Chondrocyte (in vitro differentiated cells): ENCODE measurements at regions not wholly inside any gene's neighbourhood (a gene's known extent, or its start where the extent isn't known, plus 50 kb on each side); places are given as distances from the start of the nearest gene placed in this dataset.

ENCODE experiments used
- DNase-seq: peaks from one replicate; pipeline ENCODE4 v3.0.0; 2021; ENCODE audit warnings: mixed read lengths, low spot score
- H3K27ac Mint-ChIP-seq: one replicate; pipeline ENCODE4 v1.8.0; 2021; ENCODE audit warnings: mild to moderate bottlenecking, moderate library complexity, mixed read lengths; ENCODE audit not compliant: unreplicated experiment
- H3K27me3 Mint-ChIP-seq: 2 replicates; pipeline ENCODE4 v1.8.0; 2021; ENCODE audit warnings: low read depth, mixed read lengths
- H3K36me3 Mint-ChIP-seq: 2 replicates; pipeline ENCODE4 v1.8.0; 2021; ENCODE audit warnings: low read depth, mixed read lengths
- H3K4me1 Mint-ChIP-seq: 2 replicates; pipeline ENCODE4 v1.8.0; 2021; ENCODE audit warnings: low read depth, mild to moderate bottlenecking, mixed read lengths
- H3K4me3 Mint-ChIP-seq: one replicate; pipeline ENCODE4 v1.8.0; 2021; ENCODE audit warnings: mild to moderate bottlenecking, moderate library complexity, mixed read lengths; ENCODE audit not compliant: unreplicated experiment
- H3K9me3 Mint-ChIP-seq: 2 replicates; pipeline ENCODE4 v1.8.0; 2021; ENCODE audit warnings: low read depth, mixed read lengths
- CTCF ChIP-seq: fragments of 200-600 bp; sonication (generic); IDR thresholded peaks from 2 replicates; pipeline ENCODE4 v1.5.0; 2021; ENCODE audit warnings: antibody characterized with exemption, mild to moderate bottlenecking, moderate library complexity

GRCh38 chr4:105025263-105026017 lies 121.2 kb upstream of the TET2 start:
- Mint-ChIP-seq H3K27ac (no peak overlapping the region), H3K27me3 (peaks cover 7% of the 10 kb centered on the region), H3K4me3 (no peak overlapping the region), H3K4me1 (no peaks in the 10 kb centered on the region), H3K36me3 (no peaks in the 10 kb centered on the region), H3K9me3 (peaks cover 14% of the 10 kb centered on the region)
- DNase-seq = no peak
- TF ChIP-seq CTCF = no peak

- Mint-ChIP-seq H3K27me3 (peaks cover 2% of the 10 kb centered on the region), H3K4me3 (no peak overlapping the region), H3K4me1 (no peaks in the 10 kb centered on the region), H3K27ac (no peak overlapping the region), H3K9me3 (peaks cover 14% of the 10 kb centered on the region), H3K36me3 (no peaks in the 10 kb centered on the region)
- no peak for DNase-seq
- no peak for TF ChIP-seq CTCF
These were observed 109.7 kb upstream of the TET2 start for GRCh38 chr4:105036991-105037390.

GRCh38 chr4:105042451-105042850 lies 104.2 kb upstream of the TET2 start:
- H3K4me1 Mint-ChIP-seq = no peaks in the 10 kb centered on the region
- no peak overlapping the region for H3K27ac Mint-ChIP-seq
- peaks cover 2% of the 10 kb centered on the region for H3K27me3 Mint-ChIP-seq
- H3K4me3 Mint-ChIP-seq = no peak overlapping the region
- no peaks in the 10 kb centered on the region for H3K36me3 Mint-ChIP-seq
- peaks cover 19% of the 10 kb centered on the region for H3K9me3 Mint-ChIP-seq
- DNase-seq = no peak
- no peak for TF ChIP-seq CTCF

- no peak for DNase-seq
- Mint-ChIP-seq H3K27ac (no peak overlapping the region), H3K4me3 (no peak overlapping the region), H3K36me3 (peaks cover 3% of the 10 kb centered on the region), H3K4me1 (no peaks in the 10 kb centered on the region), H3K27me3 (peaks cover 2% of the 10 kb centered on the region), H3K9me3 (peaks cover 28% of the 10 kb centered on the region)
- no peak for TF ChIP-seq CTCF
These were observed 95.8 kb upstream of the TET2 start for GRCh38 chr4:105050896-105051295.

- Mint-ChIP-seq H3K9me3 (peaks cover 17% of the 10 kb centered on the region), H3K36me3 (peaks cover 1% of the 10 kb centered on the region), H3K27me3 (peaks cover 4% of the 10 kb centered on the region), H3K27ac (no peak overlapping the region), H3K4me3 (no peak overlapping the region), H3K4me1 (peaks cover 4% of the 10 kb centered on the region)
- no peak for TF ChIP-seq CTCF
- no peak for DNase-seq
These were observed 89.1 kb upstream of the TET2 start for GRCh38 chr4:105057370-105058105.
